H9 (cell line): ENCODE measurements at regions not wholly inside any gene's neighbourhood (a gene's known extent, or its start where the extent isn't known, plus 50 kb on each side); places are given as distances from the start of the nearest gene placed in this dataset.

Experiments used
- DNase-seq: peaks from one replicate; pipeline ENCODE4 v3.0.0-alpha.2; 2017
- H2AFZ ChIP-seq: one replicate; pipeline ENCODE4 v1.6.1; 2013; ENCODE audit warnings: mild to moderate bottlenecking, low read length, control low read depth, moderate library complexity
- H2AK5ac ChIP-seq: 2 replicates; pipeline ENCODE4 v1.6.1; 2013; ENCODE audit warnings: low read length, control low read depth, mixed read lengths; ENCODE audit not compliant: insufficient read length
- H2BK120ac ChIP-seq: one replicate; pipeline ENCODE4 v1.6.1; 2013; ENCODE audit warnings: low read depth, mild to moderate bottlenecking, low read length, control low read depth, inconsistent platforms; ENCODE audit not compliant: poor library complexity, severe bottlenecking
- H2BK12ac ChIP-seq: 2 replicates; pipeline ENCODE4 v1.6.1; 2013; ENCODE audit warnings: low read length, control low read depth, mixed read lengths, low read depth; ENCODE audit not compliant: insufficient read length
- H2BK15ac ChIP-seq: 2 replicates; pipeline ENCODE4 v1.6.1; 2013; ENCODE audit warnings: low read depth, low read length, control low read depth
- H2BK20ac ChIP-seq: one replicate; pipeline ENCODE4 v1.6.1; 2013; ENCODE audit warnings: low read depth, mild to moderate bottlenecking, low read length, control low read depth, inconsistent platforms; ENCODE audit not compliant: poor library complexity, severe bottlenecking
- H2BK5ac ChIP-seq: 2 replicates; pipeline ENCODE4 v1.6.1; 2013; ENCODE audit warnings: low read length, control low read depth, mixed read lengths; ENCODE audit not compliant: insufficient read length
- H3K14ac ChIP-seq: 2 replicates; pipeline ENCODE4 v1.6.1; 2013; ENCODE audit warnings: low read length, control low read depth; ENCODE audit not compliant: insufficient read depth
- H3K18ac ChIP-seq: 2 replicates; pipeline ENCODE4 v1.6.1; 2013; ENCODE audit warnings: low read depth, mild to moderate bottlenecking, mixed read lengths, low read length, control low read depth; ENCODE audit not compliant: insufficient read length
- H3K23ac ChIP-seq: 2 replicates; pipeline ENCODE4 v1.6.1; 2013; ENCODE audit warnings: low read length, control low read depth, mixed read lengths, low read depth; ENCODE audit not compliant: insufficient read length
- H3K23me2 ChIP-seq: 2 replicates; pipeline ENCODE4 v1.6.1; 2013; ENCODE audit warnings: low read depth, mild to moderate bottlenecking, mixed read lengths, low read length, control low read depth; ENCODE audit not compliant: insufficient read length, poor library complexity, severe bottlenecking
- H3K27ac ChIP-seq: 2 replicates; pipeline ENCODE4 v1.5.1; 2013; ENCODE audit warnings: low read length, control low read depth, mixed read lengths, low read depth; ENCODE audit not compliant: insufficient read length
- H3K27me3 ChIP-seq: 2 replicates; pipeline ENCODE4 v1.6.1; 2013; ENCODE audit warnings: low read length, control low read depth, inconsistent platforms; ENCODE audit not compliant: insufficient read depth
- H3K4ac ChIP-seq: 2 replicates; pipeline ENCODE4 v1.6.1; 2013; ENCODE audit warnings: low read depth, mild to moderate bottlenecking, control low read depth, inconsistent platforms, low read length, moderate library complexity
- H3K4me1 ChIP-seq: 2 replicates; pipeline ENCODE4 v1.6.1; 2013; ENCODE audit warnings: low read length, control low read depth, inconsistent platforms; ENCODE audit not compliant: insufficient read depth
- H3K4me2 ChIP-seq: 2 replicates; pipeline ENCODE4 v1.6.1; 2013; ENCODE audit warnings: low read length, control low read depth, mixed read lengths; ENCODE audit not compliant: insufficient read length, insufficient read depth
- H3K56ac ChIP-seq: 2 replicates; pipeline ENCODE4 v1.6.1; 2013; ENCODE audit warnings: low read depth, mild to moderate bottlenecking, mixed read lengths, low read length, control low read depth; ENCODE audit not compliant: insufficient read length
- H3K79me1 ChIP-seq: 2 replicates; pipeline ENCODE4 v1.6.1; 2013; ENCODE audit warnings: low read depth, mild to moderate bottlenecking, moderate library complexity, low read length, control low read depth, inconsistent platforms; ENCODE audit not compliant: insufficient read depth, poor library complexity, severe bottlenecking
- H3K79me2 ChIP-seq: 2 replicates; pipeline ENCODE4 v1.6.1; 2013; ENCODE audit warnings: low read length, control low read depth, inconsistent platforms; ENCODE audit not compliant: insufficient read depth
- H3K9ac ChIP-seq: 2 replicates; pipeline ENCODE4 v1.6.1; 2013; ENCODE audit warnings: low read length, control low read depth, mixed read lengths; ENCODE audit not compliant: insufficient read length; ENCODE audit errors: extremely low read depth
- H3K9me3 ChIP-seq: one replicate; pipeline ENCODE4 v1.6.1; 2013; ENCODE audit warnings: low read depth, low read length, inconsistent platforms; ENCODE audit not compliant: control insufficient read depth
- H3T11ph ChIP-seq: one replicate; pipeline ENCODE4 v1.6.1; 2013; ENCODE audit warnings: mild to moderate bottlenecking, low read length, control low read depth, inconsistent platforms
- H4K20me1 ChIP-seq: one replicate; pipeline ENCODE4 v1.6.1; 2013; ENCODE audit not compliant: control insufficient read depth, insufficient read length, insufficient read depth
- H4K5ac ChIP-seq: 2 replicates; pipeline ENCODE4 v1.6.1; 2013; ENCODE audit warnings: low read depth, mild to moderate bottlenecking, mixed read lengths, low read length, control low read depth; ENCODE audit not compliant: insufficient read length
- H4K8ac ChIP-seq: replicated peaks from 2 replicates; pipeline ENCODE4 v1.6.1; 2013; ENCODE audit warnings: low read length, control low read depth, mixed read lengths, low read depth; ENCODE audit not compliant: insufficient read length
- H4K91ac ChIP-seq: 2 replicates; pipeline ENCODE4 v1.6.1; 2013; ENCODE audit warnings: low read depth, mild to moderate bottlenecking, moderate library complexity, mixed read lengths, low read length, control low read depth; ENCODE audit not compliant: insufficient read length
- H3K27ac Mint-ChIP-seq, 3 experiments: 2 replicates in 2 of 3; 3 replicates in 1 of 3; pipeline ENCODE4 v1.8.0; 2020 to 2021; ENCODE audit warnings: mixed read lengths in 3 of 3, mild to moderate bottlenecking in 1 of 3, moderate library complexity in 1 of 3
- H3K27me3 Mint-ChIP-seq: 2 replicates; pipeline ENCODE4 v1.8.0; 2021; ENCODE audit warnings: low read depth, mild to moderate bottlenecking, moderate library complexity, mixed read lengths
- H3K36me3 Mint-ChIP-seq, 3 experiments: 2 replicates in 2 of 3; 3 replicates in 1 of 3; pipeline ENCODE4 v1.8.0; 2020 to 2021; ENCODE audit warnings: low read depth in 3 of 3, mixed read lengths in 3 of 3; ENCODE audit not compliant: insufficient read depth in 1 of 3
- H3K4me1 Mint-ChIP-seq, 2 experiments: 2 replicates each; pipeline ENCODE4 v1.8.0; 2020; ENCODE audit warnings: mixed read lengths in 2 of 2
- H3K4me3 Mint-ChIP-seq, 2 experiments: 2 replicates in 1 of 2; 3 replicates in 1 of 2; pipeline ENCODE4 v1.8.0; 2020 to 2021; ENCODE audit warnings: mild to moderate bottlenecking in 2 of 2, mixed read lengths in 2 of 2, moderate library complexity in 1 of 2
- H3K9me3 Mint-ChIP-seq, 2 experiments: 2 replicates in 1 of 2; 3 replicates in 1 of 2; pipeline ENCODE4 v1.8.0; 2020; ENCODE audit warnings: mild to moderate bottlenecking in 2 of 2, mixed read lengths in 2 of 2, moderate library complexity in 1 of 2
- WGBS: extraction: QIAGEN DNeasy Blood & Tissue Kit; methylation state at CpG from one replicate; pipeline ENCODE4 v1.1.7; 2013; ENCODE audit warnings: missing lambda C conversion rate, low lambda C conversion rate, mixed read lengths; ENCODE audit not compliant: insufficient read length; ENCODE audit errors: extremely low coverage; 5-methylcytosine and 5-hydroxymethylcytosine counted together
- TF ChIP-seq, protein P1 (sequence below): fragments of 200-600 bp; sonication (generic); conservative IDR thresholded peaks from 3 replicates; pipeline ENCODE4 v1.8.0; 2021; ENCODE audit warnings: antibody characterized with exemption, mild to moderate bottlenecking

GRCh38 chr7:159211540-159212182 is 67.0 kb upstream of the VIPR2 start:
- Histone ChIP-seq H3T11ph (no peak overlapping the region), H4K8ac (no peak overlapping the region), H3K56ac (no peak overlapping the region), H2BK12ac (no peak overlapping the region), H3K23me2 (no peaks in the 10 kb centered on the region), H3K18ac (no peak overlapping the region), H3K4ac (no peak overlapping the region), H3K79me2 (no peaks in the 10 kb centered on the region), H3K4me2 (no peak overlapping the region), H3K9ac (no peak overlapping the region), H3K79me1 (no peaks in the 10 kb centered on the region), H2BK20ac (no peak overlapping the region), H4K5ac (no peak overlapping the region), H4K20me1 (no peaks in the 10 kb centered on the region), H4K91ac (no peak overlapping the region), H3K14ac (peak overlapping the region; percentile 32; the same call in 1 of the 2 replicates), H2AK5ac (no peak overlapping the region), H2BK15ac (no peak overlapping the region), H2BK5ac (no peak overlapping the region), H3K27ac (no peak overlapping the region), H2BK120ac (no peak overlapping the region), H2AFZ (no peak overlapping the region), H3K27me3 (no peaks in the 10 kb centered on the region), H3K4me1 (no peaks in the 10 kb centered on the region), H3K23ac (no peak overlapping the region), H3K9me3 (no peaks in the 10 kb centered on the region)
- Mint-ChIP-seq H3K4me1 (no peaks in the 10 kb centered on the region), H3K9me3 (peaks cover 0 to 63% of the 10 kb centered on the region in 2 experiments; a peak in 2 of 5 replicates), H3K27me3 (peaks cover 2% of the 10 kb centered on the region; the same call in 1 of the 2 replicates), H3K4me3 (no peak overlapping the region), H3K36me3 (peaks cover 0 to 24% (median 0%) of the 10 kb centered on the region in 3 experiments; a peak in 2 of 7 replicates), H3K27ac (no peak overlapping the region; a peak in 1 of 7 replicates)
- WGBS, result no CpG with 5 or more reads among the region's 19 CpGs
- DNase-seq, result no peak
- TF ChIP-seq, protein P1, sequence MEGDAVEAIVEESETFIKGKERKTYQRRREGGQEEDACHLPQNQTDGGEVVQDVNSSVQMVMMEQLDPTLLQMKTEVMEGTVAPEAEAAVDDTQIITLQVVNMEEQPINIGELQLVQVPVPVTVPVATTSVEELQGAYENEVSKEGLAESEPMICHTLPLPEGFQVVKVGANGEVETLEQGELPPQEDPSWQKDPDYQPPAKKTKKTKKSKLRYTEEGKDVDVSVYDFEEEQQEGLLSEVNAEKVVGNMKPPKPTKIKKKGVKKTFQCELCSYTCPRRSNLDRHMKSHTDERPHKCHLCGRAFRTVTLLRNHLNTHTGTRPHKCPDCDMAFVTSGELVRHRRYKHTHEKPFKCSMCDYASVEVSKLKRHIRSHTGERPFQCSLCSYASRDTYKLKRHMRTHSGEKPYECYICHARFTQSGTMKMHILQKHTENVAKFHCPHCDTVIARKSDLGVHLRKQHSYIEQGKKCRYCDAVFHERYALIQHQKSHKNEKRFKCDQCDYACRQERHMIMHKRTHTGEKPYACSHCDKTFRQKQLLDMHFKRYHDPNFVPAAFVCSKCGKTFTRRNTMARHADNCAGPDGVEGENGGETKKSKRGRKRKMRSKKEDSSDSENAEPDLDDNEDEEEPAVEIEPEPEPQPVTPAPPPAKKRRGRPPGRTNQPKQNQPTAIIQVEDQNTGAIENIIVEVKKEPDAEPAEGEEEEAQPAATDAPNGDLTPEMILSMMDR, result no peak
